OCI-LY7 (cell line): ENCODE measurements at regions not wholly inside any gene's neighbourhood (a gene's known extent, or its start where the extent isn't known, plus 50 kb on each side); places are given as distances from the start of the nearest gene placed in this dataset.

ENCODE experiments used
- BruUV-seq: library from RNA; stranded (reverse); fragments of 400-500 nt; replicated peaks from 2 replicates; lab custom pipeline; 2021; lab: Mats Ljungman, UMichigan
- CTCF ChIA-PET: fragments of 300-600 bp; sonication (Branson Sonifier 250); formaldehyde crosslinking; loops from one replicate; lab custom pipeline; 2022; ENCODE audit warnings: antibody characterized with exemption; ENCODE audit not compliant: unreplicated experiment; lab: Charles Lee
- POLR2A ChIA-PET: fragments of 300-600 bp; sonication (Branson Sonifier 250); formaldehyde crosslinking; loops from one replicate; lab custom pipeline; 2022; ENCODE audit warnings: antibody characterized with exemption; lab: Charles Lee
- DNase-seq: peaks from one replicate; pipeline ENCODE4 v3.0.0-alpha.2; 2015; ENCODE audit warnings: low spot score
- H2AFZ ChIP-seq: fragments of 200-600 bp; sonication (generic), shearing (Covaris generic); 2 replicates; pipeline ENCODE4 v1.6.1; 2014; ENCODE audit warnings: mild to moderate bottlenecking, antibody characterized with exemption, low read length, moderate library complexity
- H3K27ac ChIP-seq: fragments of 200-600 bp; sonication (generic); 2 replicates; pipeline ENCODE4 v1.5.1; 2014; ENCODE audit warnings: mixed run types, low read depth, mild to moderate bottlenecking, moderate library complexity, low read length, inconsistent platforms; ENCODE audit not compliant: poor library complexity, severe bottlenecking
- H3K36me3 ChIP-seq: fragments of 200-600 bp; sonication (generic); 2 replicates; pipeline ENCODE4 v1.6.1; 2014; ENCODE audit warnings: mild to moderate bottlenecking, antibody characterized with exemption, low read length, moderate library complexity, mixed read lengths; ENCODE audit not compliant: insufficient read depth
- H3K4me1 ChIP-seq: fragments of 200-600 bp; sonication (generic); 2 replicates; pipeline ENCODE4 v1.5.1; 2014; ENCODE audit warnings: mild to moderate bottlenecking, low read length; ENCODE audit not compliant: insufficient read depth, poor library complexity, severe bottlenecking
- H3K4me2 ChIP-seq: fragments of 200-600 bp; sonication (generic); 2 replicates; pipeline ENCODE4 v1.6.1; 2014; ENCODE audit warnings: mild to moderate bottlenecking, low read length
- H3K4me3 ChIP-seq: fragments of 200-600 bp; sonication (generic); 2 replicates; pipeline ENCODE4 v1.5.1; 2014; ENCODE audit warnings: mild to moderate bottlenecking, low read depth, low read length; ENCODE audit not compliant: poor library complexity, severe bottlenecking
- H3K79me2 ChIP-seq: fragments of 200-600 bp; sonication (generic); 2 replicates; pipeline ENCODE4 v1.6.1; 2016; ENCODE audit warnings: low read depth, mild to moderate bottlenecking, low read length, moderate library complexity, mixed read lengths; ENCODE audit not compliant: insufficient read depth
- H3K9me2 ChIP-seq: fragments of 200-600 bp; sonication (generic); 2 replicates; pipeline ENCODE4 v1.6.1; 2016; ENCODE audit warnings: mild to moderate bottlenecking, low read length, mixed read lengths; ENCODE audit not compliant: insufficient read depth
- H3K9me3 ChIP-seq: fragments of 200-600 bp; sonication (generic); 2 replicates; pipeline ENCODE4 v1.6.1; 2014; ENCODE audit warnings: mild to moderate bottlenecking, mixed run types, low read length, mixed read lengths
- H4K20me1 ChIP-seq: fragments of 200-600 bp; sonication (generic); 2 replicates; pipeline ENCODE4 v1.6.1; 2014; ENCODE audit warnings: mild to moderate bottlenecking, antibody characterized with exemption, low read length, moderate library complexity, mixed read lengths; ENCODE audit not compliant: insufficient read depth
- EZH2phosphoT487 ChIP-seq: fragments of 200-600 bp; sonication (generic); IDR thresholded peaks from 2 replicates; pipeline ENCODE4 v1.6.1; 2018; ENCODE audit warnings: low read depth, borderline replicate concordance, mild to moderate bottlenecking, mixed run types, antibody characterized with exemption, low read length, moderate library complexity, mixed read lengths
- intact Hi-C: fragments of 100-400 bp; cut with micrococcal nuclease; formaldehyde crosslinking; loops from one replicate; pipeline ENCODE4 v1.10.0; 2022; ENCODE audit not compliant: unreplicated experiment
- TF ChIP-seq, protein P1 (sequence below): fragments of 200-600 bp; sonication (generic); conservative IDR thresholded peaks from 2 replicates; pipeline ENCODE4 v1.5.1; 2014; ENCODE audit warnings: mild to moderate bottlenecking, antibody characterized with exemption, low read length, moderate library complexity, mixed read lengths

DNA sequence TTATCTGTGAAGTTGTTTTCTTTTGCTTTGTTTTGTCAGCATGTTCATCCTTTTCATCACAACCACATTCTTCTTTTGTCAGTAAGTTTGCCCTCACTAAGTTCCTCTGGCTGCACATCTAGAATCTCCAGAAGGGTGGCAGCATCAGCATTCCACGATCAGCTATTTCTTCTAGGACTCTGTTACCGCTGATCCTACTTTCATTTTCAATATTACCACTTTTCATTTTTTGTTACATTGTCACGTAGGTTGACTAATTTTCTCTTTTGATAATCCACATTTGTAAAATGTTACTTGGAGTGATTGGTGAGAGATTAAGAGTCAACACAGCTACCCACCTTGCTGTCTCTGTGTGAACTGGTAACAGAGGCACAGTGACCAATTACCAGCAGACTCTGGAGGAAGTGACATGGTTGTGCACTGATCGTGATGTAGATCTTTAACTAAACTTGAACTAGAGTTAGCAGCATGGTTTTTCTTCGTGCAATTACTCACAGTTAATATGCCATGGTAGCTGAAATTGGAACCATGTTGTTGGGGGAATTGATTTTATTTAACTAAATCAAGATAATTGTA lies 307.9 kb upstream of the SLC35B3 start:
- DNase-seq = no peak
- no peak overlapping the region; the same call in 1 of the 2 replicates for H2AFZ ChIP-seq
- no peaks in the 10 kb centered on the region for H3K9me3 ChIP-seq
- CTCF ChIA-PET = no interaction called here
- no peaks in the 10 kb centered on the region for H3K9me2 ChIP-seq
- BruUV-seq = no TSS peak
- TF ChIP-seq, protein P1, sequence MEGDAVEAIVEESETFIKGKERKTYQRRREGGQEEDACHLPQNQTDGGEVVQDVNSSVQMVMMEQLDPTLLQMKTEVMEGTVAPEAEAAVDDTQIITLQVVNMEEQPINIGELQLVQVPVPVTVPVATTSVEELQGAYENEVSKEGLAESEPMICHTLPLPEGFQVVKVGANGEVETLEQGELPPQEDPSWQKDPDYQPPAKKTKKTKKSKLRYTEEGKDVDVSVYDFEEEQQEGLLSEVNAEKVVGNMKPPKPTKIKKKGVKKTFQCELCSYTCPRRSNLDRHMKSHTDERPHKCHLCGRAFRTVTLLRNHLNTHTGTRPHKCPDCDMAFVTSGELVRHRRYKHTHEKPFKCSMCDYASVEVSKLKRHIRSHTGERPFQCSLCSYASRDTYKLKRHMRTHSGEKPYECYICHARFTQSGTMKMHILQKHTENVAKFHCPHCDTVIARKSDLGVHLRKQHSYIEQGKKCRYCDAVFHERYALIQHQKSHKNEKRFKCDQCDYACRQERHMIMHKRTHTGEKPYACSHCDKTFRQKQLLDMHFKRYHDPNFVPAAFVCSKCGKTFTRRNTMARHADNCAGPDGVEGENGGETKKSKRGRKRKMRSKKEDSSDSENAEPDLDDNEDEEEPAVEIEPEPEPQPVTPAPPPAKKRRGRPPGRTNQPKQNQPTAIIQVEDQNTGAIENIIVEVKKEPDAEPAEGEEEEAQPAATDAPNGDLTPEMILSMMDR = no peak
- no peak for TF ChIP-seq EZH2phosphoT487
- H3K4me3 ChIP-seq = no peak overlapping the region
- H3K4me1 ChIP-seq = no peaks in the 10 kb centered on the region
- intact Hi-C loops = no loop called here
- POLR2A ChIA-PET = interaction anchor here (0.8 to 1.6 kb wide), 4 partner anchors 8 to 79 kb away, joined by 3 to 4 read pairs (median 3); no protein-coding TSS in a partner anchor
- no peaks in the 10 kb centered on the region for H3K79me2 ChIP-seq
- no peaks in the 10 kb centered on the region for H3K36me3 ChIP-seq
- H3K27ac ChIP-seq = no peak overlapping the region
- H3K4me2 ChIP-seq = peak overlapping the region; percentile 5
- no peaks in the 10 kb centered on the region for H4K20me1 ChIP-seq

DNA sequence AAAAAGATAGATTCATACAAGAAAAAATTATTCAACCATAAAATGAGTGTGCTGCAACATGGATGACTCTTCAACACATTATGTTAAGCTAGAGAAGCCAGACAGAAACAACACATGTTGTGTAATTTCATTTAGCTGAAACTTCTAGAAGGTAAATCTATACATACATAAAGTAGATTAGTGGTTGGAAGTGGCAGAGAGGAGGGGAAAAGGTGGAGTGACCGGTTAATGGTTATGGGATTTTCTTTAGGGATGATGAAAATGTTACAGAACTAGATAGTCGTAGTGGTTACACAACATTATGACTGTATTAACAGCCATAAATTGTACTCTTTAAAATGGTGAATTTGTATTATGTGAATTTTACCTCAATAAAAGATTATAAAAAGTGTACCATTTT lies 304.1 kb upstream of the SLC35B3 start:
- no peak overlapping the region for H3K4me3 ChIP-seq
- TF ChIP-seq, protein P1 = no peak
- no peak for TF ChIP-seq EZH2phosphoT487
- ChIA-PET CTCF (no interaction called here), POLR2A (no interaction called here)
- H3K36me3 ChIP-seq = no peaks in the 10 kb centered on the region
- H3K4me1 ChIP-seq = no peaks in the 10 kb centered on the region
- intact Hi-C loops = no loop called here
- no peaks in the 10 kb centered on the region for H3K9me3 ChIP-seq
- no peak overlapping the region for H3K4me2 ChIP-seq
- H3K9me2 ChIP-seq = no peaks in the 10 kb centered on the region
- H3K79me2 ChIP-seq = no peaks in the 10 kb centered on the region
- no peak for DNase-seq
- no TSS peak for BruUV-seq
- H4K20me1 ChIP-seq = no peaks in the 10 kb centered on the region
- H3K27ac ChIP-seq = no peak overlapping the region
- no peak overlapping the region for H2AFZ ChIP-seq

DNA sequence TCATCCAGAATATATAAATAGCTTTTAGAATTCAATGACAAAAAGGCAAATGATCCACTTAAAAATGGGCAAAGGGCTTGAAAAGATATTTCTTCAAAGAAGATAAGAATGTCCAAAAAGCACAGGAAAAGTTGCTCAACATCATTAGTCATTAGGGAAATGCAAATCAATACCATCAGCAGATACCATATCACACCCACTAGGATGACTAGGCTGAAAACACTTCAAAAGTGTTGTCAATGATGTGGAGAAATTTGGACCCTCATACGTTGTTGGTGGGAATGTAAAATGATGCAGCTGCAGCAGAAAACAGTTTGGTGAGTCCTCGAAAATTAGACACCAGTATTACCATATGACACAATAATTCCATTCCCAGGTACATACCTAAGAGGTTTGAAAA lies 303.6 kb upstream of the SLC35B3 start:
- no peak for TF ChIP-seq EZH2phosphoT487
- TF ChIP-seq, protein P1 = no peak
- intact Hi-C loops = no loop called here
- ChIA-PET POLR2A (no interaction called here), CTCF (no interaction called here)
- H4K20me1 ChIP-seq = no peaks in the 10 kb centered on the region
- no peaks in the 10 kb centered on the region for H3K4me1 ChIP-seq
- DNase-seq = no peak
- H3K9me2 ChIP-seq = no peaks in the 10 kb centered on the region
- no peaks in the 10 kb centered on the region for H3K9me3 ChIP-seq
- H3K4me3 ChIP-seq = no peak overlapping the region
- no peak overlapping the region for H2AFZ ChIP-seq
- no peak overlapping the region for H3K4me2 ChIP-seq
- no TSS peak for BruUV-seq
- H3K79me2 ChIP-seq = no peaks in the 10 kb centered on the region
- H3K27ac ChIP-seq = no peak overlapping the region
- no peaks in the 10 kb centered on the region for H3K36me3 ChIP-seq
